Astrocyte (in vitro differentiated cells and primary cell): ENCODE measurements at regions not wholly inside any gene's neighbourhood (a gene's known extent, or its start where the extent isn't known, plus 50 kb on each side); places are given as distances from the start of the nearest gene placed in this dataset.

Source experiments
- DNase-seq: peaks from one replicate; pipeline ENCODE4 v3.0.0-alpha.2; 2010; ENCODE audit warnings: low read depth
- FAIRE-seq: peaks from 2 replicates; lab custom pipeline; 2011; peaks lifted over from hg19 to GRCh38; lab: Jason Lieb, UNC
- H2AFZ ChIP-seq: 2 replicates; pipeline ENCODE4 v1.6.0; 2012; ENCODE audit warnings: low read depth, low read length, inconsistent platforms
- H3K27ac ChIP-seq: 2 replicates; pipeline ENCODE4 v1.5.1; 2011; ENCODE audit warnings: low read depth, low read length, inconsistent platforms
- H3K27me3 ChIP-seq: 2 replicates; pipeline ENCODE4 v1.6.0; 2011; ENCODE audit warnings: low read length, inconsistent platforms; ENCODE audit not compliant: insufficient read depth
- H3K36me3 ChIP-seq: 2 replicates; pipeline ENCODE4 v1.5.1; 2011; ENCODE audit warnings: low read length, inconsistent platforms; ENCODE audit not compliant: insufficient read depth
- H3K4me1 ChIP-seq: 2 replicates; pipeline ENCODE4 v1.5.1; 2011; ENCODE audit warnings: low read length, inconsistent platforms; ENCODE audit not compliant: insufficient read depth
- H3K4me2 ChIP-seq: 2 replicates; pipeline ENCODE4 v1.6.0; 2012; ENCODE audit warnings: low read length, inconsistent platforms
- H3K4me3 ChIP-seq: 2 replicates; pipeline ENCODE4 v1.5.1; 2011; ENCODE audit warnings: low read depth, mild to moderate bottlenecking, low read length, inconsistent platforms; ENCODE audit not compliant: insufficient read depth
- H3K79me2 ChIP-seq: 2 replicates; pipeline ENCODE4 v1.6.0; 2012; ENCODE audit warnings: mild to moderate bottlenecking, low read length, inconsistent platforms; ENCODE audit not compliant: insufficient read depth
- H3K9ac ChIP-seq: 2 replicates; pipeline ENCODE4 v1.6.0; 2012; ENCODE audit warnings: mild to moderate bottlenecking, low read length, inconsistent platforms
- H3K9me3 ChIP-seq: 2 replicates; pipeline ENCODE4 v1.5.1; 2012; ENCODE audit warnings: low read depth, mild to moderate bottlenecking, low read length, inconsistent platforms; ENCODE audit not compliant: insufficient read depth
- H4K20me1 ChIP-seq: 2 replicates; pipeline ENCODE4 v1.6.0; 2012; ENCODE audit warnings: low read length, inconsistent platforms; ENCODE audit not compliant: insufficient read depth
- H3K27ac Mint-ChIP-seq: one replicate; pipeline ENCODE4 v1.8.0; 2021; ENCODE audit warnings: mild to moderate bottlenecking, mixed read lengths; ENCODE audit not compliant: unreplicated experiment
- H3K27me3 Mint-ChIP-seq: one replicate; pipeline ENCODE4 v1.8.0; 2021; ENCODE audit warnings: low read depth, mixed read lengths; ENCODE audit not compliant: unreplicated experiment
- H3K36me3 Mint-ChIP-seq: one replicate; pipeline ENCODE4 v1.8.0; 2021; ENCODE audit warnings: low read depth, mixed read lengths; ENCODE audit not compliant: unreplicated experiment
- H3K4me1 Mint-ChIP-seq: one replicate; pipeline ENCODE4 v1.8.0; 2021; ENCODE audit warnings: low read depth, mixed read lengths; ENCODE audit not compliant: unreplicated experiment
- H3K4me3 Mint-ChIP-seq: one replicate; pipeline ENCODE4 v1.8.0; 2021; ENCODE audit warnings: mild to moderate bottlenecking, moderate library complexity, mixed read lengths; ENCODE audit not compliant: unreplicated experiment
- H3K9me3 Mint-ChIP-seq: one replicate; pipeline ENCODE4 v1.8.0; 2021; ENCODE audit warnings: mild to moderate bottlenecking, mixed read lengths; ENCODE audit not compliant: unreplicated experiment
- CTCF ChIP-seq: IDR thresholded peaks from 2 replicates; pipeline ENCODE4 v1.5.1; 2011; ENCODE audit warnings: low read depth, mild to moderate bottlenecking, inconsistent platforms, low read length, moderate library complexity; ENCODE audit not compliant: insufficient read depth
- EZH2 ChIP-seq: IDR thresholded peaks from 2 replicates; pipeline ENCODE4 v1.6.1; 2012; ENCODE audit warnings: mild to moderate bottlenecking, low read length, inconsistent platforms; ENCODE audit not compliant: insufficient read depth

GRCh38 chr10:16260388-16260787 lies 176.4 kb upstream of the PTER start:
- Histone ChIP-seq H3K9me3 (no peaks in the 10 kb centered on the region), H4K20me1 (no peaks in the 10 kb centered on the region), H3K27me3 (no peaks in the 10 kb centered on the region), H3K79me2 (no peaks in the 10 kb centered on the region), H3K36me3 (no peaks in the 10 kb centered on the region), H3K9ac (no peak overlapping the region), H3K4me2 (no peak overlapping the region), H3K4me1 (no peaks in the 10 kb centered on the region), H3K27ac (no peak overlapping the region), H3K4me3 (no peak overlapping the region), H2AFZ (no peak overlapping the region)
- Mint-ChIP-seq H3K36me3 (no peaks in the 10 kb centered on the region), H3K27ac (no peak overlapping the region), H3K9me3 (peaks cover 2% of the 10 kb centered on the region), H3K27me3 (no peaks in the 10 kb centered on the region), H3K4me1 (no peaks in the 10 kb centered on the region), H3K4me3 (no peak overlapping the region)
- DNase-seq (no peak), FAIRE-seq (no peak)
- TF ChIP-seq EZH2 (no peak), CTCF (no peak)

DNA sequence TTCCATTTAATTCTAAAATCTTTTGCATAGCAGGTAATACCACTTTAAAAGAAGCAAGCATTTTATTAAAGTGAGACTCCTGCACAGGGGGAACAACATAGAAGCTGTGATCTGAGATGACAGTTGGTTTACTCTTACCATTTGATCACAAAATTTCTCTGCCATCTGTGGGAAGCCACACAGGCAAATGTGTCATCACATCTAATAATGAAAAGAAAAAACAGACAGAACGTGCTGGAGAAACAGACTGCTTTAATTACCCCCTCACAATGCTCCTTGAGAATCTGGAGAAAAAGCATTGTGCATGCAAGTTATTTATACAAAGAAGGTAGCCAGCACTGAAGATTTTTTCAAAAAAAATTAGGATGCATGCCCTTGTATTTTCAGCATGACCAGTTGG lies 165.2 kb upstream of the PTER start:
- no peaks in the 10 kb centered on the region for H3K36me3 Mint-ChIP-seq
- no peaks in the 10 kb centered on the region for H3K9me3 Mint-ChIP-seq
- no peaks in the 10 kb centered on the region for H4K20me1 ChIP-seq

More for the DNA sequence above, 165.2 kb upstream of the PTER start:
- no peak overlapping the region for H3K4me3 ChIP-seq
- no peaks in the 10 kb centered on the region for H3K4me1 Mint-ChIP-seq
- H3K27me3 Mint-ChIP-seq: no peaks in the 10 kb centered on the region
- H3K27ac ChIP-seq: no peak overlapping the region
- H3K9ac ChIP-seq: no peak overlapping the region
- no peaks in the 10 kb centered on the region for H3K9me3 ChIP-seq
- FAIRE-seq (no peak), DNase-seq (no peak)
- H3K27ac Mint-ChIP-seq: no peak overlapping the region
- no peak overlapping the region for H3K4me2 ChIP-seq
- no peaks in the 10 kb centered on the region for H3K36me3 ChIP-seq
- TF ChIP-seq CTCF: no peak
- no peak for TF ChIP-seq EZH2
- H2AFZ ChIP-seq: no peak overlapping the region
- H3K4me3 Mint-ChIP-seq: no peak overlapping the region
- no peaks in the 10 kb centered on the region for H3K27me3 ChIP-seq
- H3K4me1 ChIP-seq: no peaks in the 10 kb centered on the region
- H3K79me2 ChIP-seq: no peaks in the 10 kb centered on the region
